HG03432 (cell line): ENCODE measurements at regions not wholly inside any gene's neighbourhood (a gene's known extent, or its start where the extent isn't known, plus 50 kb on each side); places are given as distances from the start of the nearest gene placed in this dataset.

Experiments
- ATAC-seq: cut with Tn5 transposase; IDR thresholded peaks from one replicate; pipeline ENCODE4 v1.9.1; 2021; ENCODE audit warnings: mild to moderate bottlenecking, moderate library complexity; ENCODE audit not compliant: unreplicated experiment

DNA sequence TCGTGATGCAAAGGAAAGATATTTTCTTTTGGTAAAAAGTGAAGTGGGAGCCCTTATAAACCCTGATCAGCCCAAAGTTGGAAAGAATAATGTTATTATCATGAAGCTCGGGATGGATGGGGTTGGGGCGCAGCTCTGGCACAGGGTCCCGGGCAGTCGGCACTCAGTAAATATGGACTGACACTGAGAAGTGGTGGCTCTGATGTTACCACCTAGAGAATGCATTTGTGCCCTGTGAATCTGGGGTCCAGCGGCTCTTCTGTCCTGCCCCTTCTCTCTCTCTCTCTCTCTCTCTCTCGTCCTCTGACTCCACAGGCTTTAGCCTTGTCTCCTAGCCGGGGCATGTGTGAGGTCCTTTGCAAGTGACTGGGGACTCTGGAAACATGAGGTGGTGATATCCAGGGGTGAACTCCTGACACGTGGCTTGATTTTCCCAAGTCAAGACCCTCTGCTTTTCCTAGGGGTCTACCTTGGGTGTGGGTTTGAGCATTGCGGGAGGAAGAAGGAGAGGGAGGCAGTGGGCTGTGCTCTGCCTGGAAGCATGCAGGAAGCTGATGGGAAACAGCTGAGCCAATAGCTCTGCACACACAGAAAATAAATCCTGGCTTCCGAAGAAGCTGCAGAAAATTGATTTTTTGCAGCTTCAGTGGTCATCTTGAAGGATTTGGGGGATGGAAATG lies 162.7 kb downstream of the MACROH2A1 start:
- ATAC-seq: no peak

DNA sequence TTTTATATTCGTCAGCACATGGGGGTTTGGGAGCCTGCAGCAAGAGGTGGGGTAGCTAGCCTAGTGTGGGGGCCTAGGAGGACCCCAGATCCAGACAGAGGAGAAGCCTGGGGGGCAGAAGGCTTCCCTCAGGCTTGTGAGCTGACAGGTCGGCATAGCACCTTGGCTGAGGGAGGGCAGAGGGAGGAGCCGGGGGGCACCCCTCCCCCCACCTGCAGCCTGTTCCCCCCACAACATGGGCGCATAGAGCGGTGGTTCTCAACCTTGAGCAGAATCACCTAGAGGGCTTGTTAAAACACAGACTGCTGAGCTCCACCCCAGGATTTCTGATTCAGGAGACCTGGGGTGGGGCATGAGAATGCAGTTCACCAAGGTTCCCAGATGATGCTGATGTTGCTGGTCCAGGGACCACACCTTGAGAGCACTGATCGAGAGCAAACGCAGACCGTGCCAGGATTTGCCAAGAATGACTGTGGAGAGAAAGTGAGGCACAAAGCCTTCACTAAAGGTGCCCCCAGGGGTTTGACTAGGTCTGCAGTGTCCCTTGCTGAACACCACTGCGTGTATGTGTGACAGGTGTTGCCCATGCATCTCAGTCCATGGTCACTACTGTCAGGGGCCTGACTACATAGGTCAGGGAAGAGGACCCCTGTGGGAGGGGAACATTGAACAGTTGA lies 163.3 kb downstream of the MACROH2A1 start:
- ATAC-seq: no peak

DNA sequence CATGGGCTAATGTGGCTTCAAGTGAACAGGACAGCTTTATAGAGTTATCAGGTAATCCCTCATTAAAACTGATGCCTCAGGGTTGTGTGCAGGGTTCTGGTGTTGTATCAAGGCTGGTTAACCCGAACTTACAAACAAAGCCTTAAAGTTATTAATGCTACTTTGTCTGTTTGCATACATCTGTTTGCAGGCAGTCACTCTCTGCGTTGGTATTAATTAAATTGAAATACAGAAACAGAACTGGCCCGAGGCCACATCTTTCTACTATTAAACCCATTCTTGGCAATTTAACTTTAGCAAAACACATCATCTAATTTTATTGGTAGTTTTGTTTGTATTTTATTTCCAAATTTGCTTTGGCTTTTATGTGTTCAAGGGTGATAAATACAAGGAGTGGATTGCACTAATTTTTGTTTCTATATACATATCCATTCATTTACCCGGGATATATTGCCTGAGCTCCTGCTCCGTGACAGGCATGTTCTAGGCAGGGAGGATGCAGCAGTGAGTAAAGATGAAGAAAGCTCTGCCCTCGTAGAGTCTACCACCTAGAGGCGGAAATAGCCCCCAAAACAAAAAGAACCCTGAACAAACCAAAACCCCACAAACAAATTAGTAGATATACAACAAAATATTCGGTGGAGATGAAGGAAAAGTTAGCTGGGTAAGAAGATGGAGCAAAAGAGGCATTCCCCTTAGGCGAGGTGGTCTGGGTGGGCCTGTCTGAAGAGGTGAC lies 164.2 kb downstream of the MACROH2A1 start:
- no peak for ATAC-seq

- no peak for ATAC-seq
Measured at GRCh38 chr5:135234242-135234641, 164.8 kb downstream of the MACROH2A1 start.

DNA sequence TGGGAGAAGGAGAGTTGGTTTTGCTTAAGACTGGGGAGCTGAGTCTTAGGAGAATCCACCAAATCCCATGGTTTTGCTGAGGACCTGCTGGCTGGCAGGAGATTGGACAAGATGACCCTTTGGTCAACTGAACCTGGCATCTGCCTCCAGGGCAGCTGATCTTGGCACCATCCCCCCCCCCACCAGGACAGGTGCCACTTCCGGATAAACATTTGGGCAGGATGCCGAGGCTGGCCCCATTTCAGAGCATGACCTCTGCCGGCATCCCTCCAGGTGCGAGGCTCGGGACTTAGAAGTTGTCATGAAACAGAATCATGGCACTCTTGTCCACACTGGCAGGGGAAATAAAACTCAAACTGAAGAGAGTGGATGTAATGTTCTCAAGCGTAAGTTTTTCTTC lies 165.6 kb downstream of the MACROH2A1 start:
- no peak for ATAC-seq

DNA sequence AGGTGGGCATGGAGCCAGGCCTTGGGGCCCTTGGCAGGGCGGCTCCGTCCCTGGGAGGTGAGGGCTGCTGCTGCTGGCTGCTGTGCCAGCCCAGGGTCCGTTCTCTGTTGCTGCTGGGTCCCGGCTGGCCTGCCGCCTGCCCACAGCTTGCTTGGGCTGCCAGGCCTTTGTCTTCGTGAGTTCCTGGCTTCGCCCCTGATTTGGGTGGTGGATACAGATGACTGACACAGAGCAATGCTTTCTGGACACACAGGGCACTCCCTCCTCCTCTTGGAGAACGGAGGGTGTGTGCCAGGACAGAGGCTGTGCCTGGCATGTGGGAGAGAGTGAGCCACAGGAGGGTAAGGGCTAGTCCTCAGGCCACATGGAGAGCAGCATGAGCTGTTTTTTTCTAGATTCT lies 166.1 kb downstream of the MACROH2A1 start:
- no peak for ATAC-seq

- ATAC-seq: no peak
Measured at GRCh38 chr5:135231289-135231688, 167.7 kb downstream of the MACROH2A1 start.

DNA sequence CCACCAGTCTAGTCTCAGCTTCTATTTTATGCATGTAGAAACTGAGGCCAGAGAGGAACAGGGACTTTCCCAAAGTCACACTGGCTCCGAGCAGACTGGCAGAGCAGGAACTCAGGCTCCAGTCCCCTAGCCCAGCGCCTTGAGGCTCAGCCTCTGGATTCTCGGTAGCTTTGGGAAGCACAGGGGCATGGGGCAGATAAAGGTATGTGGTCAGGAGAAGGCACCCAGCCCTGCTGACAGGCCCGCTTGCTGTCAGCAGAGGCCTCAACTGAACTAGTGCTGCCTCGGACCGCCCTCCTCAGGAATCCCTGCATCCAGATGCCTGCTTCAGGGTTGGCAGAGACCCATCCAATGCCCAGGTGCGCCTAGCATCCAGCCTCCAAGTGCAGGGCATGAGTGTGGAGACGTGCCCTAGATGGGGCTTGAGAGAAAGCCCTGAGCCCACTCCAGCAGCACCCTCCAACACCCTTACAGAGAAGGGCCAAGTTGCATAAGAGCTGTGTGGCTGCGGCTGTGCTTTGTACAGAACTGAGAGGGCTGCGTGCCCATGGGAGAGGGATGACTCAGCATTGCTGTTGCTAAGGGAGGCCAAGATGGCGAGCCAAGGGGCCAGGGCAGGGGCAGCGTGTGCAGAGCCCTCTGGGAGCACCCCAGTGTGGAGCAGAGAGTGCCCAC lies 168.6 kb downstream of the MACROH2A1 start:
- no peak for ATAC-seq

GRCh38 chr5:135229679-135230132 lies 169.3 kb downstream of the MACROH2A1 start:
- ATAC-seq: no peak

- no peak for ATAC-seq
Measured at GRCh38 chr5:135229122-135229521, 169.9 kb downstream of the MACROH2A1 start.

GRCh38 chr5:135228222-135228621 lies 170.8 kb downstream of the MACROH2A1 start:
- no peak for ATAC-seq

- no peak for ATAC-seq
Measured at GRCh38 chr5:135227064-135228022, 171.7 kb downstream of the MACROH2A1 start.

DNA sequence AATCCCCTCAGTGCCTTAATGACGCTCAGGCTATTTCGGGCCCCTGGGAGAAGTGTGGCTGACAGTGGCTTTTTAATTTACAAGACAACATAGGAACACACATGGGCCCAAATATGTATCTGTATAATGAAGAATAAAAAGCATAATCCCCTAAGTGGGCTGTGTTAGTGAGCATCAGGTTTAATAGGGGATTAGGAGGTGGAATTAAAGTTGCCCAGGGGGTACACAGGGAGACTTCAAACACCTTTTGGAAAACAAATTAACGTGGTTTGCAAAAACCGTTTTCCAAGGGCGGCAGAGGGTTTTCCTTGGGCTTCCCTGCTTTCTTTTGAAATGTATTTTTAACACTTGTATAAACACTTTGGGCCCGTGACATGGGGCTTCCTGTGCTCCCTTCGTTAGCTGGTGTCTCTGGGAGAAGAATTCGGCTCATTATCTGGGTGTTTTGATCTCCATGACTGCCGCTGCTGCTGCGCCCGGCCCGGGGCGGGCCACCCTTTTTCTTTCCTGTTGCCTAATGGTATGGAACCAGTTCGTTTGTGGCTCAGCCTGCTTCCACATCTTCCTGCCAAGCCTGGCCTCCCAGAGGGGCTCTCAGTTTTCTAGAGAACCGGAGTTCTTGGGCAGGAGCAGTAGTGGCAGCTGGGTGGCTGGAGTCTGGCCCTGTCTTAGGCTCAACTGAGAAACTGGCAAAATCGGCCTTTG lies 173.0 kb downstream of the MACROH2A1 start:
- no peak for ATAC-seq

DNA sequence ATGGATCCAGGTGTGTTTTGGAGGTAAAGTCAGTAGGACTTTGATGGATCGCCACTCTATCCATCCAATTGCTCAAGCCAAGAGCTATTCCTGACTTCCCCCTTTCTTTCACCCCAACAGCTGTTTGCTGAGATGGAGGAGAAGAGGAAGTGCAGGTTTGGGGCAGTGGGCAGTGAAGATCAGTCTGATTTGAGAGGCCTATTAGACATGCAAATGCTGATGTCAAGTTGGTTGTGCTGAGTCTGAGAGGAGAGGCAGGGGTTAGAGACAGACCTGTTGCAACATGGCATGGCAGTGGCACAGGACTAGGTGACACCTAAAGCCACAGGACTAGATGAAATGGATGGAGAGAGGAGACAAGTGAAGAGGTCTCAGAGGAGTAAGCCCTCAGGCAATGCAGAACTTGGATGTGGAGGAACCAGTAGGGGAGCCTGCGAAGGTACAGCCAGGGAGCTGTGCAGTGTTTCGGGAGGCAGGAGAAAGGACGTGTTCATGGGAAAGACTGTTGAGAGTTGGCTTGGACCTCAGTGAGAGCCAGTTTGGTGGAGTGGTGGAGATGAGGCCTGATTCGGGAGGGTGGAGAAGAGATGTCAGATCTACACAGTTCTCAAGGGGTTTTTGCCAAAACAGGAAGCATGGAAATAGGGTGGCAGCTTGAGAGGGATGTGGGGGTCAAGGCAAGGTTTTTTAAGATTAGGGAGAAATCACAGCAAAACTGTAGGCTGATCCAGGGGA lies 175.0 kb downstream of the MACROH2A1 start:
- no peak for ATAC-seq

- ATAC-seq: no peak
Measured at GRCh38 chr5:135223404-135223803, 175.6 kb downstream of the MACROH2A1 start.

- ATAC-seq: no peak
Measured at GRCh38 chr5:135222771-135223170, 176.3 kb downstream of the MACROH2A1 start.

DNA sequence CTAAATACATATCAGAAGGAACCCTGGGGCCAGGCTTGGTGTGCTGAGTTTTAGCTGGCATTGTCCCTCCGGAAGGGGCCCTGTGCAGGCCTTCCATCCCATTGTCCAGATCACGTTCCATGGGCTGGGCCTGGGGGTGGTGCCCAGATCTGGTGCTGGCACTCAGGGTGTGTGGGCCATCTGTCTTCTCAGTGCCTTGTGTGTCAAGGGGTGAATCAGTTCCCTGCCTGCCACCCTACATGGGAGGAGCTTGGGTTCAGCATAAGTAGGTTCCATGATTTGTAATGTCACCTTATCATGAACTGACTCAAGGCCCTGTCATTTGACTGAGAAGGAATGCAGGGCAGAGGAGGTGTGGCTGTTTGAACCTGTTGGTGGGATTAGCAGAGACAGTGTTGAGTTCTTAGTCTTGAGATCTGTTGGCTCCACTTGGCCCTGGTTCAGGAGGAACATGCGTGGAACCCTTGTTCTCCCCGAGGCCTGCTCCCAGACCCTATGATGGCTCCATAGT lies 176.8 kb downstream of the MACROH2A1 start:
- no peak for ATAC-seq

- ATAC-seq: no peak
Measured at GRCh38 chr5:135221696-135222095, 177.3 kb downstream of the MACROH2A1 start.

DNA sequence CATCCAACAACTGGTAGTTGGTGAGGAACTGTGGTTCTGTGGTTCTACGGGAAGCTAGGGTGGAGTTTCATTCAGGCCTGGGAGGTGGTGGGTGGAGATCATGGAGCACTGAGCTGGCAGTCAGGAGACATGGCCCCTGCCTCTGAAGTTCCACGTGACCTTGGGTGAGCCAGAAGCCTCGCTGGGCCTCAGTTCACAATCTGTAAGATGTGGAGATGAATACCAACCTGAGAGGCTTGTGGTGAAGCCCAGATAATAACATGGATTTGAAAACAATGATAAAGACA lies 177.9 kb downstream of the MACROH2A1 start:
- no peak for ATAC-seq
